ENCODE measurements at regions not wholly inside any gene's neighbourhood (a gene's known extent, or its start where the extent isn't known, plus 50 kb on each side); places are given as distances from the start of the nearest gene placed in this dataset.

- H3K23ac ChIP-seq (ENCODE audit: low read length in 2 of 2), result no peak overlapping the region
- no peak overlapping the region for H2AFZ ChIP-seq (ENCODE audit: low read depth, low read length)
- H2BK120ac ChIP-seq (ENCODE audit: low read depth, low read length), result no peak overlapping the region
- no peak overlapping the region for H3K9ac ChIP-seq (ENCODE audit: low read length)
- no peak overlapping the region for H2BK15ac ChIP-seq (ENCODE audit: low read depth, poor library complexity, severe bottlenecking)
- no peaks in the 10 kb centered on the region for H3K79me1 ChIP-seq (replicated peaks; ENCODE audit: low read length, poor library complexity, severe bottlenecking)
- no peak for DNase-seq
- no peak overlapping the region for H2BK12ac ChIP-seq (ENCODE audit: low read length in 2 of 2)
- no peak overlapping the region for H4K91ac ChIP-seq (ENCODE audit: low read length)
- H3K4me3 ChIP-seq (ENCODE audit: insufficient read depth in 1 of 2, low read depth in 1 of 2, low read length in 2 of 2), result no peak overlapping the region
- H3K9me3 ChIP-seq (ENCODE audit: control insufficient read depth, low read length), result no peaks in the 10 kb centered on the region
- WGBS, result 100% methylated on average over 1 of the region's 2 CpGs
- H3K36me3 ChIP-seq (ENCODE audit: control insufficient read depth in 1 of 2, insufficient read depth in 2 of 2, low read depth in 1 of 2, low read length in 2 of 2), result no peaks in the 10 kb centered on the region
- H2BK5ac ChIP-seq (ENCODE audit: low read depth, low read length, poor library complexity, severe bottlenecking), result no peak overlapping the region
- no peak overlapping the region for H3K4ac ChIP-seq (ENCODE audit: low read depth in 1 of 2, low read length in 2 of 2)
- no peak overlapping the region for H3K14ac ChIP-seq (ENCODE audit: low read length in 2 of 2)
- H3K18ac ChIP-seq (ENCODE audit: low read depth in 1 of 2, low read length in 2 of 2), result no peak overlapping the region
- no peaks in the 10 kb centered on the region for H3K4me1 ChIP-seq (ENCODE audit: control insufficient read depth, insufficient read depth, low read depth, low read length)
- H3K27me3 ChIP-seq (ENCODE audit: control insufficient read depth in 1 of 2, insufficient read depth in 1 of 2, low read length in 2 of 2), result no peaks in the 10 kb centered on the region
- H2AK5ac ChIP-seq (ENCODE audit: low read length, severe bottlenecking), result no peak overlapping the region
- no peak overlapping the region for H4K8ac ChIP-seq (ENCODE audit: low read length)
- no peak overlapping the region for H3K4me2 ChIP-seq (ENCODE audit: low read length, poor library complexity, severe bottlenecking)
- no peak overlapping the region for H3K27ac ChIP-seq (ENCODE audit: low read length, poor library complexity, severe bottlenecking)
These were observed 356.0 kb upstream of the LMCD1 start for GRCh38 chr3:8145661-8146060.

GRCh38 chr3:8147711-8148110, 353.9 kb upstream of the LMCD1 start:
- Histone ChIP-seq H2BK15ac (ENCODE audit: low read depth, poor library complexity, severe bottlenecking) (no peak overlapping the region), H3K79me1 (replicated peaks; ENCODE audit: low read length, poor library complexity, severe bottlenecking) (no peaks in the 10 kb centered on the region), H2AFZ (ENCODE audit: low read depth, low read length) (no peak overlapping the region), H3K4me3 (ENCODE audit: insufficient read depth in 1 of 2, low read depth in 1 of 2, low read length in 2 of 2) (no peak overlapping the region), H3K4me2 (ENCODE audit: low read length, poor library complexity, severe bottlenecking) (no peak overlapping the region), H3K18ac (ENCODE audit: low read depth in 1 of 2, low read length in 2 of 2) (no peak overlapping the region), H3K27ac (ENCODE audit: low read length, poor library complexity, severe bottlenecking) (no peak overlapping the region), H3K4me1 (ENCODE audit: control insufficient read depth, insufficient read depth, low read depth, low read length) (peaks cover under 1% of the 10 kb centered on the region), H3K9ac (ENCODE audit: low read length) (peak overlapping the region; percentile 82), H2AK5ac (ENCODE audit: low read length, severe bottlenecking) (no peak overlapping the region), H4K8ac (ENCODE audit: low read length) (no peak overlapping the region), H3K4ac (ENCODE audit: low read depth in 1 of 2, low read length in 2 of 2) (no peak overlapping the region), H2BK120ac (ENCODE audit: low read depth, low read length) (no peak overlapping the region), H2BK12ac (ENCODE audit: low read length in 2 of 2) (no peak overlapping the region), H3K27me3 (ENCODE audit: control insufficient read depth in 1 of 2, insufficient read depth in 1 of 2, low read length in 2 of 2) (no peaks in the 10 kb centered on the region), H3K9me3 (ENCODE audit: control insufficient read depth, low read length) (no peaks in the 10 kb centered on the region), H3K14ac (ENCODE audit: low read length in 2 of 2) (no peak overlapping the region), H3K23ac (ENCODE audit: low read length in 2 of 2) (no peak overlapping the region), H4K91ac (ENCODE audit: low read length) (no peak overlapping the region), H2BK5ac (ENCODE audit: low read depth, low read length, poor library complexity, severe bottlenecking) (no peak overlapping the region), H3K36me3 (ENCODE audit: control insufficient read depth in 1 of 2, insufficient read depth in 2 of 2, low read depth in 1 of 2, low read length in 2 of 2) (no peaks in the 10 kb centered on the region)
- no peak for DNase-seq
- WGBS, result no CpG with 5 or more reads among the region's 1 CpG

- H3K79me1 ChIP-seq (replicated peaks; ENCODE audit: low read length, poor library complexity, severe bottlenecking), result no peaks in the 10 kb centered on the region
- H3K27me3 ChIP-seq (ENCODE audit: control insufficient read depth in 1 of 2, insufficient read depth in 1 of 2, low read length in 2 of 2), result no peaks in the 10 kb centered on the region
- no peak overlapping the region for H3K14ac ChIP-seq (ENCODE audit: low read length in 2 of 2)
- no peak overlapping the region for H2BK120ac ChIP-seq (ENCODE audit: low read depth, low read length)
- H4K8ac ChIP-seq (ENCODE audit: low read length), result no peak overlapping the region
- no peak overlapping the region for H2BK5ac ChIP-seq (ENCODE audit: low read depth, low read length, poor library complexity, severe bottlenecking)
- H3K4me2 ChIP-seq (ENCODE audit: low read length, poor library complexity, severe bottlenecking), result no peak overlapping the region
- H2AFZ ChIP-seq (ENCODE audit: low read depth, low read length), result no peak overlapping the region
- no peak overlapping the region for H3K9ac ChIP-seq (ENCODE audit: low read length)
- H3K4me3 ChIP-seq (ENCODE audit: insufficient read depth in 1 of 2, low read depth in 1 of 2, low read length in 2 of 2), result no peak overlapping the region
- H3K27ac ChIP-seq (ENCODE audit: low read length, poor library complexity, severe bottlenecking), result peak overlapping the region; percentile 19
- no peak overlapping the region for H3K4ac ChIP-seq (ENCODE audit: low read depth in 1 of 2, low read length in 2 of 2)
- no peak overlapping the region for H3K23ac ChIP-seq (ENCODE audit: low read length in 2 of 2)
- no peak overlapping the region for H2AK5ac ChIP-seq (ENCODE audit: low read length, severe bottlenecking)
- H2BK12ac ChIP-seq (ENCODE audit: low read length in 2 of 2), result no peak overlapping the region
- no peak overlapping the region for H2BK15ac ChIP-seq (ENCODE audit: low read depth, poor library complexity, severe bottlenecking)
- H3K9me3 ChIP-seq (ENCODE audit: control insufficient read depth, low read length), result no peaks in the 10 kb centered on the region
- 32% methylated on average over 5 of the region's 6 CpGs for WGBS
- no peak overlapping the region for H3K18ac ChIP-seq (ENCODE audit: low read depth in 1 of 2, low read length in 2 of 2)
- no peak overlapping the region for H4K91ac ChIP-seq (ENCODE audit: low read length)
- peaks cover 3% of the 10 kb centered on the region for H3K4me1 ChIP-seq (ENCODE audit: control insufficient read depth, insufficient read depth, low read depth, low read length)
- no peak for DNase-seq
- no peaks in the 10 kb centered on the region for H3K36me3 ChIP-seq (ENCODE audit: control insufficient read depth in 1 of 2, insufficient read depth in 2 of 2, low read depth in 1 of 2, low read length in 2 of 2)
These were observed 348.7 kb upstream of the LMCD1 start for GRCh38 chr3:8152821-8153418.

- no peak overlapping the region for H2BK120ac ChIP-seq (ENCODE audit: low read depth, low read length)
- H3K9ac ChIP-seq (ENCODE audit: low read length), result no peak overlapping the region
- no peaks in the 10 kb centered on the region for H3K9me3 ChIP-seq (ENCODE audit: control insufficient read depth, low read length)
- no peak overlapping the region for H2BK15ac ChIP-seq (ENCODE audit: low read depth, poor library complexity, severe bottlenecking)
- no peak overlapping the region for H4K8ac ChIP-seq (ENCODE audit: low read length)
- no peaks in the 10 kb centered on the region for H3K36me3 ChIP-seq (ENCODE audit: control insufficient read depth in 1 of 2, insufficient read depth in 2 of 2, low read depth in 1 of 2, low read length in 2 of 2)
- H3K27ac ChIP-seq (ENCODE audit: low read length, poor library complexity, severe bottlenecking), result no peak overlapping the region
- H3K23ac ChIP-seq (ENCODE audit: low read length in 2 of 2), result no peak overlapping the region
- H3K18ac ChIP-seq (ENCODE audit: low read depth in 1 of 2, low read length in 2 of 2), result no peak overlapping the region
- H2AK5ac ChIP-seq (ENCODE audit: low read length, severe bottlenecking), result no peak overlapping the region
- H3K79me1 ChIP-seq (replicated peaks; ENCODE audit: low read length, poor library complexity, severe bottlenecking), result no peaks in the 10 kb centered on the region
- H4K91ac ChIP-seq (ENCODE audit: low read length), result no peak overlapping the region
- H3K4me2 ChIP-seq (ENCODE audit: low read length, poor library complexity, severe bottlenecking), result no peak overlapping the region
- H3K14ac ChIP-seq (ENCODE audit: low read length in 2 of 2), result no peak overlapping the region
- no peak for DNase-seq
- no peaks in the 10 kb centered on the region for H3K27me3 ChIP-seq (ENCODE audit: control insufficient read depth in 1 of 2, insufficient read depth in 1 of 2, low read length in 2 of 2)
- peaks cover 3% of the 10 kb centered on the region for H3K4me1 ChIP-seq (ENCODE audit: control insufficient read depth, insufficient read depth, low read depth, low read length)
- no peak overlapping the region for H2BK12ac ChIP-seq (ENCODE audit: low read length in 2 of 2)
- H3K4me3 ChIP-seq (ENCODE audit: insufficient read depth in 1 of 2, low read depth in 1 of 2, low read length in 2 of 2), result no peak overlapping the region
- no peak overlapping the region for H2BK5ac ChIP-seq (ENCODE audit: low read depth, low read length, poor library complexity, severe bottlenecking)
- H3K4ac ChIP-seq (ENCODE audit: low read depth in 1 of 2, low read length in 2 of 2), result no peak overlapping the region
- H2AFZ ChIP-seq (ENCODE audit: low read depth, low read length), result no peak overlapping the region
These were observed 347.8 kb upstream of the LMCD1 start for GRCh38 chr3:8153800-8154199.

Data from mesenchymal stem cell (in vitro differentiated cells and primary cell).